Hepatocyte (in vitro differentiated cells): ENCODE measurements at regions not wholly inside any gene's neighbourhood (a gene's known extent, or its start where the extent isn't known, plus 50 kb on each side); places are given as distances from the start of the nearest gene placed in this dataset.

Experiments
- DNase-seq: peaks from one replicate; pipeline ENCODE4 v3.0.0-alpha.2; 2016; ENCODE audit warnings: low spot score
- H2AFZ ChIP-seq: fragments of 200-600 bp; sonication (generic); 2 replicates; pipeline ENCODE4 v1.6.0; 2016; ENCODE audit warnings: antibody characterized with exemption, mild to moderate bottlenecking
- H3K27ac ChIP-seq: fragments of 200-600 bp; sonication (generic); 2 replicates; pipeline ENCODE4 v1.5.1; 2016; ENCODE audit warnings: mild to moderate bottlenecking
- H3K27me3 ChIP-seq: fragments of 200-600 bp; sonication (generic); 2 replicates; pipeline ENCODE4 v1.6.1; 2016
- H3K36me3 ChIP-seq: fragments of 200-600 bp; sonication (generic); replicated peaks from 2 replicates; pipeline ENCODE4 v1.5.1; 2016; ENCODE audit warnings: low read depth; ENCODE audit not compliant: insufficient read depth
- H3K4me1 ChIP-seq: fragments of 200-600 bp; sonication (generic); 2 replicates; pipeline ENCODE4 v1.5.1; 2016; ENCODE audit warnings: mild to moderate bottlenecking, moderate library complexity; ENCODE audit not compliant: insufficient read depth
- H3K4me2 ChIP-seq: fragments of 200-600 bp; sonication (generic); 2 replicates; pipeline ENCODE4 v1.6.0; 2016
- H3K4me3 ChIP-seq: fragments of 200-600 bp; sonication (generic); 2 replicates; pipeline ENCODE4 v1.5.1; 2016; ENCODE audit warnings: mild to moderate bottlenecking
- H3K79me2 ChIP-seq: fragments of 200-600 bp; sonication (generic); 2 replicates; pipeline ENCODE4 v1.6.0; 2017; ENCODE audit warnings: mild to moderate bottlenecking
- H3K9me2 ChIP-seq: fragments of 200-600 bp; sonication (generic); replicated peaks from 2 replicates; pipeline ENCODE4 v1.6.0; 2017; ENCODE audit warnings: mild to moderate bottlenecking; ENCODE audit not compliant: insufficient read depth
- H3K9me3 ChIP-seq: fragments of 200-600 bp; sonication (generic); 2 replicates; pipeline ENCODE4 v1.5.1; 2016; ENCODE audit warnings: low read depth, mild to moderate bottlenecking
- H4K20me1 ChIP-seq: fragments of 200-600 bp; sonication (generic); 2 replicates; pipeline ENCODE4 v1.6.0; 2016; ENCODE audit warnings: mild to moderate bottlenecking; ENCODE audit not compliant: insufficient read depth, poor library complexity, severe bottlenecking
- EZH2 ChIP-seq: fragments of 200-600 bp; sonication (generic); IDR thresholded peaks from 2 replicates; pipeline ENCODE4 v1.6.1; 2016; ENCODE audit warnings: antibody characterized with exemption, mild to moderate bottlenecking, borderline replicate concordance
- EZH2phosphoT487 ChIP-seq: fragments of 200-600 bp; sonication (generic); IDR thresholded peaks from one replicate; pipeline ENCODE4 v1.6.1; 2018; ENCODE audit warnings: antibody characterized with exemption, mild to moderate bottlenecking, low read depth, moderate library complexity; ENCODE audit not compliant: unreplicated experiment, severe bottlenecking
- WGBS: methylation state at CpG from one replicate; pipeline ENCODE4 v1.1.6; 2016; ENCODE audit warnings: low lambda C conversion rate; ENCODE audit errors: missing lambda C conversion rate; 5-methylcytosine and 5-hydroxymethylcytosine counted together
- TF ChIP-seq, protein P1 (sequence below): fragments of 200-600 bp; sonication (generic); IDR thresholded peaks from 2 replicates; pipeline ENCODE4 v1.5.1; 2016; ENCODE audit warnings: antibody characterized with exemption, mild to moderate bottlenecking; ENCODE audit not compliant: poor library complexity

DNA sequence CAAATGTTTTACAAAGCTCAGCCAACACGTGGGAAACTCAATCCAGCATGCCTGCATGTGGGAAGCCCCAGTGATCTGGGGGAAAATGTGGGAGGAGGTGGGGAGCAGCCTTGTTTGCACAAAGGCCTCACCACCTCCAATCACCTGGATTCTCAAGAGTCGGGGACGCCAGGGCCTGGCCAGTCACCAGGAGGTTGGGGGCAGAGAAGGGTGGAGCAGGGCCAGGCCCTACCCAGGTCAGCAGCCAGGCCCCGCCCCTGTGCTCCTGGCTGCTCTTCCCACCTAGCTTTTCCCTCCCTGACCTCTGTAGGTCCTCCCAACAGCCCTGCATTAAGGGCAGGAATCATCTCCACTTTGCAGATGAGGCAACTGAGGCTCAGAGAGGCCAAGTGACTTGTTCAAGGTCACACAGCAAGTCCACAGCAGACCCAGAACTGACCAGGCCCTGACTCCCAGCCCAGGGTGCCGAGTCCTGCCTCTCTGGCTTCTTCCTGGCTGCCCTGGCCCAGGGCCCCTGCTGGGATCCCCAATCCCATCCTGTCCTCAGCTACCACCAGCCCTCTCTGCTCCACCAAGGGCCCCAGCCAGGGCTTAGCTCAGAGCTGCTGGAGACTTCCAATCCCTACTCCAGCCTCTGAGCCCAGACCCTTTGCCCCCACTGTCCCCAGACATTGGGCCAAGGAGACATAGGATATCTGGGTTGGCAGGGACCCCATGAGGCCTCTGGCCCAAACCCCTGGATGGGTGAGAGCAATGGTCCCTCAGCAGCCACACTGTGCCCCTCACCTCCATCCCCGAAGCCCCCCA is 508.6 kb downstream of the PTPRU start:
- WGBS = 61% methylated on average over 6 of the region's 6 CpGs
- TF ChIP-seq, protein P1, sequence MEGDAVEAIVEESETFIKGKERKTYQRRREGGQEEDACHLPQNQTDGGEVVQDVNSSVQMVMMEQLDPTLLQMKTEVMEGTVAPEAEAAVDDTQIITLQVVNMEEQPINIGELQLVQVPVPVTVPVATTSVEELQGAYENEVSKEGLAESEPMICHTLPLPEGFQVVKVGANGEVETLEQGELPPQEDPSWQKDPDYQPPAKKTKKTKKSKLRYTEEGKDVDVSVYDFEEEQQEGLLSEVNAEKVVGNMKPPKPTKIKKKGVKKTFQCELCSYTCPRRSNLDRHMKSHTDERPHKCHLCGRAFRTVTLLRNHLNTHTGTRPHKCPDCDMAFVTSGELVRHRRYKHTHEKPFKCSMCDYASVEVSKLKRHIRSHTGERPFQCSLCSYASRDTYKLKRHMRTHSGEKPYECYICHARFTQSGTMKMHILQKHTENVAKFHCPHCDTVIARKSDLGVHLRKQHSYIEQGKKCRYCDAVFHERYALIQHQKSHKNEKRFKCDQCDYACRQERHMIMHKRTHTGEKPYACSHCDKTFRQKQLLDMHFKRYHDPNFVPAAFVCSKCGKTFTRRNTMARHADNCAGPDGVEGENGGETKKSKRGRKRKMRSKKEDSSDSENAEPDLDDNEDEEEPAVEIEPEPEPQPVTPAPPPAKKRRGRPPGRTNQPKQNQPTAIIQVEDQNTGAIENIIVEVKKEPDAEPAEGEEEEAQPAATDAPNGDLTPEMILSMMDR = no peak
- TF ChIP-seq EZH2 (no peak), EZH2phosphoT487 (no peak)

DNA sequence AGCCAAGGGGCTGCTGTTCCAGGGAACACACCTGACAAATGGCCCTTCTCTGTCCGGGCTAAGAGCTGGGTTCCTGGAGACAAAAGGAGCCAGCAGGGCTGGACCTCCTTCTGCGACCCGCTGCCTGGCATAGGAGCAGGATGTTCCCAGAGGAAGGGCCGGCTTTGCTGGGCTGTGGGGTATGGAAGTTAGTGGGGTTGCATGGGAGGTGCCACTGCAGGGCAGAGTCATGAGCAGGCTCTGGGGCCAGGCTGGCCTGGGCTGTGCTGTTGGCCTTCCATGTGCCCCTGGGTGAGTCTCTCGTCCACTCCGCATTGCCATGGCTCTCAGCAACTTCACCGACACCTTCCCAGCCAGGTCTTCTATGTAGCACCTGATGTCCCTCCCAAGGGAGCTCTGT is 507.6 kb downstream of the PTPRU start:
- TF ChIP-seq EZH2 (no peak), EZH2phosphoT487 (no peak)
- TF ChIP-seq, protein P1 = no peak
- Histone ChIP-seq H3K36me3 (no peaks in the 10 kb centered on the region), H3K9me3 (no peaks in the 10 kb centered on the region), H2AFZ (no peak overlapping the region), H4K20me1 (no peaks in the 10 kb centered on the region), H3K4me1 (no peaks in the 10 kb centered on the region), H3K4me2 (no peak overlapping the region), H3K4me3 (no peak overlapping the region), H3K27ac (no peak overlapping the region), H3K9me2 (no peaks in the 10 kb centered on the region), H3K27me3 (peaks cover 16% of the 10 kb centered on the region), H3K79me2 (no peaks in the 10 kb centered on the region)
- 81% methylated on average over 7 of the region's 7 CpGs for WGBS
- DNase-seq = no peak

More for the DNA sequence above, 508.6 kb downstream of the PTPRU start:
- no peak overlapping the region for H3K27ac ChIP-seq
- no peak for DNase-seq
- no peaks in the 10 kb centered on the region for H4K20me1 ChIP-seq
- no peaks in the 10 kb centered on the region for H3K4me1 ChIP-seq
- no peaks in the 10 kb centered on the region for H3K36me3 ChIP-seq
- H2AFZ ChIP-seq = no peak overlapping the region
- H3K4me3 ChIP-seq = no peak overlapping the region
- peaks cover 15% of the 10 kb centered on the region for H3K27me3 ChIP-seq
- H3K79me2 ChIP-seq = no peaks in the 10 kb centered on the region
- H3K9me3 ChIP-seq = no peaks in the 10 kb centered on the region
- H3K4me2 ChIP-seq = no peak overlapping the region
- H3K9me2 ChIP-seq = no peaks in the 10 kb centered on the region

DNA sequence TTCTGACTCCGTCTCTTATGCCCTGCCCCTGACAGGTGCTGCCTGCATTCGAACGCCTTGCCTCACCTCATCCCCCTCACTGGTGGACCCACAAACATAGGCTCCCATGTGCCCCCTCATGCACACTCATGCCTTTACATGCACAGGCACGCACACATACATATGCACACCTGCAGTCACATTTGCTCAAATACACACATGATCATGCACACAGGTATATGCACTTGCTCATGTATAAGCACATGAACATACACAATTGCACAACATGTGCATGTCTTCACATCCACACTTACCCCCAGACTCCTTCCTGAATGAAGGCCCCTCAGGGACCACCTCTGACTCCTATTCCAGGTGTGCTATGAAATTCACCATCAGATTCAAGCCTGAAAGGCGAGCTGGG is 506.9 kb downstream of the PTPRU start:
- Histone ChIP-seq H3K9me2 (no peaks in the 10 kb centered on the region), H3K4me3 (no peak overlapping the region), H3K27me3 (peaks cover 16% of the 10 kb centered on the region), H4K20me1 (no peaks in the 10 kb centered on the region), H3K79me2 (no peaks in the 10 kb centered on the region), H3K27ac (no peak overlapping the region), H3K9me3 (no peaks in the 10 kb centered on the region), H3K4me1 (no peaks in the 10 kb centered on the region), H3K36me3 (no peaks in the 10 kb centered on the region), H3K4me2 (no peak overlapping the region), H2AFZ (no peak overlapping the region)
- 87% methylated on average over 5 of the region's 5 CpGs for WGBS
- no peak for DNase-seq
- no peak for TF ChIP-seq EZH2
- TF ChIP-seq, protein P1 = no peak
- no peak for TF ChIP-seq EZH2phosphoT487
